NCI-H2227 (cell line): ENCODE measurements at regions not wholly inside any gene's neighbourhood (a gene's known extent, or its start where the extent isn't known, plus 50 kb on each side); places are given as distances from the start of the nearest gene placed in this dataset.

Source experiments
- DNase-seq: peaks from one replicate; lab custom pipeline; 2025; ENCODE audit not compliant: unreplicated experiment; lab: John Stamatoyannopoulos, UW

DNA sequence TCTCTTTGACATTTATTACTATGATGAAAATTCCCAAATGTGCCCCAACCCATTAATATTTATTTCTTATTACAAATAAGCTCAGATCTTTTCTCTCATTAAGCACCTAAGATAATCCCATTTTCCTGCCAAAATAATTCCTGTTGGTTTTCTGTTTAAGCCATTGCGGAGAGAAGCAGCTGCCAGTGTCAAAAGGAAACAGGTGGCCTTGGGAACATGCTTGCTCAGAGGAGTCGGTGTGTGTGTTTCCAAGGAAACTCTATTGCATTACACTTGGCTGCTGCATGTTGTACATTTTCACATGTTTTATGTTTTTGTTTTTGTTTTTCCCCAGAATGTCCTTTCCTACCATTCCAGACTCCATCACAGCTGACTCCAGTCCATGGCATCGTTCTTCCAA lies 56.4 kb downstream of the CD24 start:
- no peak for DNase-seq

DNA sequence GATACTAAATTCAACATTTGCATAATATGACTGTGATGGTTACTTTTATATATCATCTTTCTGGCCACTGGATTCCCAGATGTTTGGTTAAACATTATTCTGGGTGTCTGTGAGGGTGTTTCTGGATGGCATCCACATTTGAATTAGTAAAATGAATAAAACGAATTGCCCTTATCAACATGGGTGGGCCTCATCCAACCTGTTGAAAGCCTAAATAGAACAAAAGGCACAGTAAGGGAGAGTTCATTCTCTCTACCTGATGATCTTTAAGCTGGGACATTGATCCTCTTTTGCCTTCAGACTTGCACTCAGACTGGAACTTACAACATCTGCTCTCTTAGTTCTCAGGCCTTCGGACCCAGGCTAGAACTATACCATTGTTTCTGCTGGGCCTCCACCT lies 57.6 kb downstream of the CD24 start:
- no peak for DNase-seq

DNA sequence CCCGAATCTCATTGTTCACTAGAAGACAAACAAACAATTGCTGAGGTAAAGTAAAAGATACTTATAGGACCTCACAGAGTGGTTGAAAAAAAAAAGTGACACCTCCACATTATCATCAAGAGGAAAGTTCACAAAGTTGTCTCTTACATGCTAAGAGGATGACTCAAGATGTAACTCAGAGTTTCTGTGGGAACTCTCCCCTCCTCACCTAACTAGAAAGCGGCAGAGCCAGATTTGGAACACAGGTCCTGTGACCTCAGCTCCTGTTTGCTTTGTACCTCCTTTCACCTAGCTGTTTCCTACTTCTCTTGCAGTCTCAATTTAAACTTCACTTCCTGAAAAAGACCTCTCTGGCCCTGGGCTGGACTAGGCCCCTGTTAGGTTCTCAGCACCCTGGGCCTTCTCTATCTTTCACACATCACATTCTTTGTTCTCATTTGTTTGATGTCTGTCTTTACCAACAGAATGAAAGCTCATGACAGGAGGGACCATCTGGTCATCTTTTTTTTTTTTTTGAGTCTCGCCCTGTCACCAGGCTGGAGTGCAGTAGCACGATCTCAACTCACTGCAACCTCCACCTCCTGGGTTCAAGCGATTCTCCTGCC lies 60.8 kb downstream of the CD24 start:
- no peak for DNase-seq

DNA sequence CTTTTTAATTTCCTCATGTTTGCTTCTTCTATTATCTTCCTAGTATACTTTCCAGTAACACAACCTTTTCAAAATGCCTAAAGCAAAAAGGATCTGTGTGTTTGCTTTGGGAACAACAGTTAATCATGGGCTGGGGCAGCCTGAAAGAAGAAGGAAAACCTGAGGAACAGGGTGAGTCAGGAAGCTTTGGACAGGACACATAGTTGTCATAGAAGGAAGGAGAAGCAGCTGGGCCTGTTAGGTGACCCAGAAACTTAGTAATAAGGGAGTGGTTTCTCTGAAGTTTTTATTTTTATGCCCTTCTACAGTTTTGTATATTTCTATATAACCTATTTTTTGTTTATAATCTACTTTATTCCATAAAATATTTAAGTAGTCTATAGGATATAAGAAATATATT lies 61.4 kb downstream of the CD24 start:
- DNase-seq = no peak

DNA sequence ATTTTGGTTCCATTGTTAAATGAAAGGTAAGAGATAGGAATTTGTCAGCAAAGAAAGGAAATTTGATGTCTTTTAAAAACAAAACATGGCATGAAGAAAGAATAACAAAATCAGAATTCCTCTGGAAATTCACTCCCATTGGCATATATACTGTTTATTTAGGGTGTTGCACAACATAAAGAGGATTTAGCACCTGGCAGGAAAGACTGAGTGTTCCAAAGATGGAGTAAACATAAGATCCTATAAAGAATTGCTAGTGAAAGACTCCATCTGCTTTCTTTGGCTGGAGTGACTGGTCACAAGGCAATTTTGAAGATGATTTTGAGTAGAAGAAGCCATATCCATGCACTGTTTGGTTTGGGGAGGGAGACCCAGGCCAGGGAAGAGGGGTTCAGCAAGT lies 62.4 kb downstream of the CD24 start:
- no peak for DNase-seq

DNA sequence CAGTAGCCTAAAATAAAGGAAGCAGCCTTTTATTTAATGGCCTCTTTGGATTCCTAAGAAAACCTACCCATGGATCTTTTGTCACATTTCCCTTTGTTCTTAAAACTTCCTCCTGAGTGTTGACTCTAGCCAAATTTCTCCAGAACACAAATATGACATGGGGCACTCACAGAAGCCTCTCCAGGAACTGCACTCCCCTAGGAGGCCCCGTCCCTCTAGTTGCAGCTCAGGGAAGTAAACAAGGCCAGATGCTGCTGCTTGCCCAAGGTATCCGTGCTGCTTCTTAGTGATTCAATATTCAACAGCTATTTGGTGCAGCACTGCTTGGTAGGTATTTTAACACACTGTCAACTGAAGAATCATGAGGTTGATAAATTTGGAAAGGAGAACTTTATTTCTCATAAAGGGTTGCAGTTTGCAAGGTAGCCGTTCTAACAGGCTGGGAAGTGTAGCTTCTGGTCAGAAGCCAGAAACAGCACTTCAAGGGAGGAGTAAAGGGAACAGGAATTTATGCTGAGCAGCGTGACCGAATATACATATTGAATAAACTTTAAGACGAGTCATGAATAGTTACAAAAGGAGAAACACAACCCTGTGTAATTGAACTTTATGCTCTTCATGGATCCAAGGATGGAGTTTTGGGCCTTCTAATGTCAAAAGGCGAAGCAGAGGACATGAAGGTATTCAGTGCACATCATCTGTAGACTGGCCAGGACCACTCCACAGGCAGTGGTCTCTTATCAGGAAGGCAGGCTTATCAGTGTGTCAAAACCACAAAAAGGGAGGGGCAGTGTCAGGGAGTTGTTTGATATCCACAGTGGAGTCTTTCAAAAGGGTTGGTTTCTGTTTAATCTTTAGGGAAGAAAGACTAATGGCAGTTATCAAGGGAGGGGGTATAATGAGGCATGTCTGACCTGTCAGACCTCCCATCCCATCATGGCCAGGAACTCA lies 63.3 kb downstream of the CD24 start:
- DNase-seq = no peak

DNA sequence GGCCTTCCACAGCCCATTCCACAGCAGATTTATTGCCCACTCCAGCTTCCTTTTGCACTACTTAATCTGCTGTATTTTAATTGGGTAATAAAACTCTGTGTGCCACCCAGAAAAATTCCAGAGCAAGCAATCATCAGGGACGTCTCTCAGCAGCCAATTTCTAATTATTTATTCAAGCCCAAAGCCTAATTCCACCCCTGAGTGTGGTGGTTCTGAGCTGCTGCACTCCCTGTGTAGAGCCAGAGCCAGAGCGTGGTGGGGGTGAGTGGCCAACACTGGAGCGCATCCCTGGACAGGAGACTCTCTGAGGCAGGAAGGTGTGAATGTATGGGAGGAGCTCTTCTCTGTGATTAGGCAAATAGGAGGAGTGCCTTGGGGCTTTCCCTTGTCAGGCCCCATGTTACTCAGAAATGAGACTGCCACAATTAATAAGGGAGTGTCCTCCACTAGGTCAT lies 66.1 kb downstream of the CD24 start:
- no peak for DNase-seq

DNA sequence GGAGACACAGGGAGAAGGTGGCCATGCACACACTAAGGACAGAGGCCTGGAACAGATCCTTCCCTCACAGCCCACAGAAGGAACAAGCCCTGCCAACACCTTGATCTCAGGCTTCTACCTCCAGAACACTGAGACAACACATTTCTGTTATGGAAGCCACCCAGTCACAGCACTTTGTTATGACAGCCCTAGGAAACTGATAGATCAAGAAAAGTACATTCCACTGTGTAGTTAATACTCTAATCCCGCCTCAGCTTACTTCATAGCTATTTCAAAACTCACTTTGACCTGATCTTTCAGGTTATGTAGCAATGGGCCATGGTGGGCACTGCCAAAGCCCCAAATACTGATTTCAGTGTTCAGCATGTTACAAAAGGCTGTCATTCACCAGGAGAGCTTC lies 66.8 kb downstream of the CD24 start:
- DNase-seq = no peak

DNA sequence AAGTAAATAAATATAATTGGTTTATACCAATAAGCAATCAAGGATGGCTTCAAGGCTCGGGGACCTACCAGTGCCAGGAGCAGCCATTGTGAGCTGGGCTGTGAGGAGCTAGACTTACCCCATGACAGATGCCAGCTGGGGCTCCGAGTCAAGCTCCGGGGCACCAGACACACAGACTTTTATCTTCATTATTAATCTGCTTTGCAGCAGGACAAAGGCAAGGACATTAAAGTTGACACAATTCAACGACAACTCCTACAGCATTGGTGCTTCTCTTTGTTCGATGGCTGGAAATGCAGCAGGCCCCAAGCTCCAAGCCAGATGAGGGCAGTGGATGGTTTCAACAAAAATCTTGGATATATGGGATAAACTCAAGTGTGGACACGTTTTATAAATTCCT lies 68.3 kb downstream of the CD24 start:
- no peak for DNase-seq

DNA sequence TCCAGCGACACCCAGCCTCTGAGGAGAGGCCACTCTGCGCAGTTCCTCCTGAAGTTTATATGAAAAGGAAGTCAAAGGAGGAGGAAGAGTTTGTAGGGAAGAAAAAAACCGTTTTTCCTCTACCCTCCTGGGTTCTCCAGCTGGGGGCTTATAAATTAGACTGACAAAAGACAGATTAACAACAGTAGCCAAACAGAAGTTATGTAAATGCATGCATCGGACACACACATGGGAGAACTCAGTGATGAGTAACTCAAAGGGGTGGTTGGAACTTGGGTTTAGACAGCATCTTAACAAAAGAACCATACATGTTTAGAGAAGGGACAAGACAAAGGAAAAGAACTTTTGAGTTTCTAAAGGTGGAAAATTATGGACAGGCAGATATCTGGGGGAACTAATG lies 71.2 kb downstream of the CD24 start:
- DNase-seq = no peak

DNA sequence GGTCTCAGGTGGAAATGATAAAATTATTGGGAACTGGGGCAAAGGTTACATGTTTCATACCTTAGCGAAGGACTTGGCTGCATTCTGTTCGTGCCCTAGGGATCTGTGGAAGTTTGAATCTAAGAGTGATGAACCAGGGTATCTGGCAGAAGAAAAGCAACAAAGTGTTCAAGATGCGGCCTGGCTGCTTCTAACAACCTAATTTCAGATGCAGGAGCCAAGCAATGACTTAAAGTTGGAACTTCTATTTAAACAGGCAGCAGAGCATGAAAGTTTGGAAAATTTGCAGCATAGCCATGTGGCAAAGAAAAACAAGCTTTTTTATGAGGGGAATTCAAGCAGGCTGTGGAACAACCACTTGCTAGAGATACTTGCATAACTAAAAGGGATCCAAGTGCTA lies 73.5 kb downstream of the CD24 start:
- DNase-seq = no peak

DNA sequence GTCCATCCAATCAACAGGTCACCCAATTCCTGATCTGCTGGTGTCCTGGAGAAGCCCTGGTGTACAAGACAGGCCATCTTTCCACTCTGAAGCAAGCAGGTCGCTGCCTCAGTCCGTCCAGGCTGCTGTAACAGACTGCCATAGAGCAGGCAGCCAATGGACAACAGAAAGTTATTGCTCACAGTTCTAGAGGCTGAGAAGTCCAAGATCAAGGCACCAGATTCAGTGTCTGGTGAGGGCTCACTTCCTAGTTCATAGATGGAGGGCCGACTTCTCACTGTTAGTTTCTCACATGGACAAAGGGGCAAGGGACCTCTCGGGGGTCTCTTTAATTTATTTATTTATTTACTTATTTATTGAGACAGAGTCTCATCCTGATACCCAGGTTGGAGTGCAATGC lies 74.8 kb downstream of the CD24 start:
- no peak for DNase-seq

DNA sequence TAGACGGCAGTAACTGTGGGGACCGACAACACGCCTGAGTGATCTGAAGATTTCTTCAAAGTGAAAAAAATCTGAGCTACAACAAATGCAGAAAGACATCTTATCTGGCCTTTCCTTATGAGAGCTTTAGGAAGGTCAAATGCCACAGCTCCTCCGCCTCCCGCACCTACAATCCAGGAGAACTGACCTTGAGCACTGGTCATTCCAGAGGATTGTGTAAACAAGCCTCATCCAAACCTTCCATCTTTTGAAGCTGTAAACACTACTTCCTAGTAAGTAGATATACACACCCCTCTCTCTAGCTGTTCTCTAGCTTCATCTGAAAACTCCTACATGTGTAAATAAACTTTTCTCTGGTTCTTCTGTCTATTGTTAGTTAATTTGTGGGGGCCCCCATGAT lies 76.9 kb downstream of the CD24 start:
- DNase-seq = no peak

DNA sequence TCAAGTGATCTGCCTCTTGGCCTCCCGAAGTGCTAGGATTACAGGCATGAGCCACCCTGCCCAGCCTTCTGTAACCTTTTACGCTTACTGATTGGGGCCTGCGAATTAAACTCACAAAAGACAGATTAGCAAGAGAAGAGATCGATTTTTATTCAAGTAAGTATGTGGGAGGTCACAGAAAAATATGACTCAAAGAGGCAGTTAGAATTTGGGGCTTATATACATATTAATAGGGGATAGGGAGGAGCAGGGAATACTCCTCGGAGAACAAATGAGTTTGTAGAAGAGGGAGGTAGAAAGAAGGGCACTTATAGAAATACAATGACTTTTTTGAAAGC lies 78.9 kb downstream of the CD24 start:
- DNase-seq = no peak

DNA sequence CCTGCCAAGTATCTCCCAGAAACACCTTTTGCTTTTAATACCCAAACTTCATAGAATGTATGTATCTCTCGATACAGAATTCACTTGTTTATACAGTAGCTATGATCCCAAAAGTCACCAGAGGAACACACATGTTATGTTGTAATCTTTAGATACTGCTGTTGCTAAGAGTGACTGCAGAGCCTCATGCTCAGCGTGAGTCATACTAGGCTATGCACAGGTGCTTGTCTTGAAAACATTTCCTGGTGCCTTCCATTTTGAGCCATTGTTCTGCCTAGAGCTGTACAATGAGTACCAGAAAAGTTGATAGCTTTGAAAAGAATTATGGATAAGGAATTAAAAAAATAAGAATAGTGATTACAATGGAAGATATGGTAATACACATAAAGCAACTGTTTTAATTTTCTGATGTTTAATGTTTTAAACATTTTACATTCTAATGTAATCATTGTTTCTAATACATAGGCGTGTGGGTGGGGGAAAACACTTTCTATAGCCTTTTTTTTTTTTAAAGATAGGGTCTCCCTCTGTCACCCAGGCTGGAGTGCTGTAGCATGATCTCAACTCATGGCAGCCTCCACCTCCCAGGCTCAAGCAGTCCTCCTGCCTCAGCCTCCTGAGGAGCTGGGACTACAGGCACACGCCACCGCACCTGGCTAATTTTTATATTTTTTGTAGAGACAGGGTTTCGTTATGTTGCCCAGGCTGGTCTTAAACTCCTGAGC lies 79.4 kb downstream of the CD24 start:
- DNase-seq = no peak

DNA sequence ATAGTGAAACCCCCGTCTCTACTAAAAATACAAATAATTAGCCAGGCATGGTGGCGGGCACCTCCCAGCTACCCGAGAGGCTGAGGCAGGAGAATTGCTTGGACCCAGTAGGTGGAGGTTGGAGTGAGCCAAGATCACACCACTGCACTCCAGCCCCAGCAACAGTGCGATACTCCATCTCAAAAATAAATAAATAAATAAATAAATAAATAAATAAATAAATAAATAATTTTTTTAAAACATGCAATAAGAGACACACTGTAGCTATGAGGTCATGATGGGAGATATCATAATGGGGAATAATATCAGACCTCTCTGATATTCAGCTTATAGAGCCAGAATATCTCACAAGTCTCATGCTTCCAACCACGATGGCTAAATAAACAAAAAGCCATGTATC lies 82.3 kb downstream of the CD24 start:
- DNase-seq = no peak

DNA sequence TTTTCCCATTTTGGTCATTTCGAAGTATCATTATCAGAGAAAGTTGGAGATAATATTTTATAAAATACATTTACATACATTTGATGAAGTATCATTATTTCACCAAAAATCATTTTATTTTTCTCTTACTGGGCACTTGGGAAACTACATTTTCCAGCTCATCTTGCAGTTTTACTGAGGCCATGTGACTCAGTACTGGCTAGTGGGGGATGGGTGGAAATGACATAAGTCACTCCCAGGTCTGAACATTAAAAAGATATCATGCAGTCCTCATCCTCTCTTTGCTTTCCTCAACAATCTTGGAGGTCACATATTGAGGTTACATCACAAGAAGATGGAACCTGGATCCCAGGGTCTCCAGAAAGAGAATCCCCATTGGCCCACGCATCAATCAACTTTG lies 84.1 kb downstream of the CD24 start:
- DNase-seq = no peak

DNA sequence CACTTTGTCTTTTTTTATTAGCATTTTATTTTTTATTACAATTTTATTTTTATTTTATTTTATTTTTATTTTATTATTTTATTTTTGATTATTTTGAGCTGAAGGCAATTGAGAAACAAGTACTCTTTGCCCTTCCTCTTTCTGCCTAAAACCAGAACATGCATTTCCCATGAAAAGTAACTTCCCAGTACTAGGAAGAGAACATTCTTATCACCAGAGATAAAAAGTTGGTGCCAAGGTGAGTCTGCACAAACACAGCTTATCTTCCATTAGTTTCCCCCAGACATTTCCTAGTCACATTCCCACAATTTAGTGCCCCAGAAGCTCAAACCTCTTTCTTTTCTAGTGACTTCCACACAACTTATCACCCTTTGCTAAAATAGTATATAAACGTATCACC lies 84.8 kb downstream of the CD24 start:
- no peak for DNase-seq

DNA sequence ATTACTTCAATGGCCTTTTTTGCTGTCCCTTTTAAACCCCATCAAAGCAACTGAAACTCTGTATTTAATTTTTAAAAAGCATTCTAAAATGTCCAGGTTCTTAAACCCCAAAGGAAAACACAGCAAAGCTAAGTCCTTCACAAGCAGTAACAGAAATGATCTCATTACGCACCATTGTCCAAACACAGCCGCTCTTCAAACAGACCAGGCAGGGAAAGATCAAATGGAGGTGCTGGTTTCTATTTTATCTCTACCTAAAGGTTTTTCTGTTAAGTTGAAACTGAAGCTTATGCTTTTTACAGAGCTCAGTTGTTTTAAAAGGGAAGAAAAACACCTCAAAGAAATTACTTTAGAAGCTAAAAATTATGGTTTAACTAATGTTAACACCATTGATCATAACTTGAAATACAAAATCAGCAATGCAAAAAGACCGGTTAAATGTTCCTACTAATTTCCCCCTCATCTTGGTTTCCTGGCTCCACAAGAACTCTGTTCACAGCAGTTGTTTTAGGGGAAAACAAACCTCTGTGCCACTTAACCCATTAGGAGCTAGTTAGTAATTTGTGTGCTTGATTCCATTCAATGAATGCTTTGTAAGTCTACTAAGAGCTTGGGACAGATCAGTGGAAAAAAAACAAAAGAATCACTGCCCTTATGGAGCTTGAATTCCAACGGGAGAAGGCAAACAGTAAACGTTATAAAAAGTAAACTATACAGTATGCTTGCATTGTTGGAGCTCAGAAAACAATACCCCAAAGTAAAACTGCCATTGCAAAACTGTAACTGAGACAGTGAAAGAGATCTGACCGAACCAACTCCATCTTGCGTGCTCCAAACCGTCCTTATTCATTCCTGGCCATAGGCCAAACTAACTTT lies 87.4 kb downstream of the CD24 start:
- DNase-seq = peak; percentile 8

DNA sequence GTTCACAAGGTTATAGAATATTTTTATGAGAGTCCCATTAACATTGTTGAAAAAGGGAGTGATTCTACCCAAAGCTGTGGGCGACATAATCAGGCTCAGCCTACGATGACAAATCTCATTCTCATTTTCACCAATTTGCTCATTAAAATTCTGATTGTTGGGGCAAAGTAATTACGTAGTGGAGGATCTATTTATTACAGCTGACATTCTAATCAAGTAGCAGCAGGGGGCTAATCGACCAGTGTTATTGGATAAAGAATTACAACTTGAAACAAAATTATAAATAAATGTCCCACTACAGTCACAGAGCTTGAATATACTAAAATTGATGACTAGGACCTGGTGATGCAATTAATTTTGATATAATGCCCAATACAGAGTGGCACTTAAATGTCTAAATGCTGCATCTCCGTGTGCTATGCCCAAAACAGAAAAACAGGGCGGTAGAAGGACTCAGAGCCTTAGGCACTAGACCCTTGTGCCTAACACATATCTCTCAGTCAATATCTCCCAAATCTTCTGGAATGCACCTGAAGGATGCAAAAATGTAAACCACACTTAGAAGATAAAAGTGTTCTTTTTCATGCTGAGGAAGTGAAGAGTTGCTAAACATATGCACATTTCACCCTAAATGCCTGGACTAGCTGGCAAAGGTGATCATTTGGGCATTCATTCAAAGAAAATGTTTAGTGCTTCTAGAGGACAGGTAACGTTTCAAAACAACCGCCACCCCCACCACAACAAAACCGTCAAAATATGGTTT lies 88.3 kb downstream of the CD24 start:
- DNase-seq = no peak
